HCT116 (cell line): ENCODE measurements at regions not wholly inside any gene's neighbourhood (a gene's known extent, or its start where the extent isn't known, plus 50 kb on each side); places are given as distances from the start of the nearest gene placed in this dataset.

Experiments used
- EZH2 ChIP-seq: fragments of 200-600 bp; sonication (generic); IDR thresholded peaks from 2 replicates; pipeline ENCODE4 v1.6.1; 2017; ENCODE audit warnings: antibody characterized with exemption, mixed run types
- EZH2phosphoT487 ChIP-seq: fragments of 200-600 bp; IDR thresholded peaks from 2 replicates; pipeline ENCODE4 v1.6.1; 2018; ENCODE audit warnings: antibody characterized with exemption, borderline replicate concordance
- POLR2A ChIP-seq: IDR thresholded peaks from 2 replicates; pipeline ENCODE4 v1.7.0; 2011; ENCODE audit warnings: borderline replicate concordance; ENCODE audit not compliant: insufficient read depth, insufficient read length; ENCODE audit errors: extremely low read depth
- POLR2AphosphoS5 ChIP-seq: IDR thresholded peaks from 2 replicates; pipeline ENCODE4 v1.6.1; 2011; ENCODE audit warnings: mild to moderate bottlenecking, low read depth, low read length, moderate library complexity
- SIN3A ChIP-seq: IDR thresholded peaks from 2 replicates; pipeline ENCODE4 v1.6.1; 2012; ENCODE audit warnings: low read depth
- YY1 ChIP-seq: IDR thresholded peaks from 2 replicates; pipeline ENCODE4 v1.6.1; 2011; ENCODE audit warnings: low read length, low read depth, moderate library complexity, mild to moderate bottlenecking; ENCODE audit not compliant: insufficient replicate concordance; ENCODE audit errors: extremely low read depth
- TF ChIP-seq, protein P1 (sequence below), 3 experiments: fragments of 200-600 bp in 1 of 3; sonication (generic) in 1 of 3; IDR thresholded peaks in 2 of 3; conservative IDR thresholded peaks in 1 of 3; 2 replicates each; pipeline ENCODE4 v1.5.1; 2012 to 2017; ENCODE audit warnings: low read depth in 2 of 3, low read length in 2 of 3, antibody characterized with exemption in 1 of 3, borderline replicate concordance in 1 of 3, control low read depth in 1 of 3, mild to moderate bottlenecking in 1 of 3, mixed read lengths in 1 of 3, mixed run types in 1 of 3, moderate library complexity in 1 of 3; ENCODE audit not compliant: insufficient read depth in 1 of 3
- TF ChIP-seq, protein P2 (sequence below): IDR thresholded peaks from 2 replicates; pipeline ENCODE4 v1.6.1; 2012
- TF ChIP-seq, protein P3 (sequence below): IDR thresholded peaks from 2 replicates; pipeline ENCODE4 v1.6.1; 2012; ENCODE audit warnings: low read depth

DNA sequence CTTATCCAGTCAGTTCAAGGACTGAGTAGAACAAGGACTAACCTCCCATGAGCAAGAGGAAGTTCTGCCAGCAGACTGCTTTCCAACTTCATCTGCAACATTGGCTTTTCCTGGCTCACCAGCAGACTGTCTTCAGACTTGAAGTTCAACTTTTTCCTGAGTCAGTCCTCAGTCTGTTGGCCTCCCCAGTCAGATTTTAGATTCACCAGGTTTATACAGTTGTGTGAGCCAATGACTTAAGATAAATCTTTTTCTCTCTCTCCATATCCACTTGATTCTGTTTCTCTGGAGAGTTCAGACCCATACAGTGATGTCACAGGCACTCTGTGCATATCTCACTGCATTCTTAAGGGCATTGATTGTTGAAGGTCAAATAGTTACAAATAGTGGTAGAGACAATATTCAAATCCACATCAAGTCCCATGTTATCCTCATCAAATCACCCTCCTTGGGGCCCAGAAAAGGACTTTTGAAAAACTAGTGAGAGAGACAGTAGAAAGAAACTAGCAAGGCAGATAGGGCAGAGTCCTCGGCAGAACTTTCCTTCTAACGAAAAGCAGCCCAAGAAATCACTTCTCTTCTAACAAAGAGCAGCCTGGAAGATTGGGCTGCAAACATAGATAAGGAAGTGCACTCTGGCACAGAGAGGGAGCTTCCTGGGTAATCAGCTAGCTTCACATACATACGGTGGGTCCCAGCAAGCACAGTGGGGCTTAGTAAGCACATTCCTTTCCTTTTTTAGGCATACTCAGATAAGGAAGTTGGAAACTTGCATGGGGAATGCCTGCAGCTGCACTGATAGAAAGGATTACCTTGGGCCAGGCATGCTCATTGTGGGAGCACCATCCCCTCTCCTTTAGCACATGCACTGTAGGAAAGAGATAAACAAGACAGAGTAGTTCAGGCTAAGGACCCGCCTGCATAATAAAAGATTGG, 132.3 kb upstream of the FAM20A start:
- TF ChIP-seq, protein P1, sequence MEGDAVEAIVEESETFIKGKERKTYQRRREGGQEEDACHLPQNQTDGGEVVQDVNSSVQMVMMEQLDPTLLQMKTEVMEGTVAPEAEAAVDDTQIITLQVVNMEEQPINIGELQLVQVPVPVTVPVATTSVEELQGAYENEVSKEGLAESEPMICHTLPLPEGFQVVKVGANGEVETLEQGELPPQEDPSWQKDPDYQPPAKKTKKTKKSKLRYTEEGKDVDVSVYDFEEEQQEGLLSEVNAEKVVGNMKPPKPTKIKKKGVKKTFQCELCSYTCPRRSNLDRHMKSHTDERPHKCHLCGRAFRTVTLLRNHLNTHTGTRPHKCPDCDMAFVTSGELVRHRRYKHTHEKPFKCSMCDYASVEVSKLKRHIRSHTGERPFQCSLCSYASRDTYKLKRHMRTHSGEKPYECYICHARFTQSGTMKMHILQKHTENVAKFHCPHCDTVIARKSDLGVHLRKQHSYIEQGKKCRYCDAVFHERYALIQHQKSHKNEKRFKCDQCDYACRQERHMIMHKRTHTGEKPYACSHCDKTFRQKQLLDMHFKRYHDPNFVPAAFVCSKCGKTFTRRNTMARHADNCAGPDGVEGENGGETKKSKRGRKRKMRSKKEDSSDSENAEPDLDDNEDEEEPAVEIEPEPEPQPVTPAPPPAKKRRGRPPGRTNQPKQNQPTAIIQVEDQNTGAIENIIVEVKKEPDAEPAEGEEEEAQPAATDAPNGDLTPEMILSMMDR (IDR thresholded peaks at IDR 0.05 in 2 of 3, conservative IDR thresholded peaks at IDR 0.05 in 1 of 3; ENCODE audit: borderline replicate concordance in 1 of 3, insufficient read depth in 1 of 3, low read depth in 2 of 3, low read length in 2 of 3), result no peak
- no peak for TF ChIP-seq YY1
- TF ChIP-seq, protein P2, sequence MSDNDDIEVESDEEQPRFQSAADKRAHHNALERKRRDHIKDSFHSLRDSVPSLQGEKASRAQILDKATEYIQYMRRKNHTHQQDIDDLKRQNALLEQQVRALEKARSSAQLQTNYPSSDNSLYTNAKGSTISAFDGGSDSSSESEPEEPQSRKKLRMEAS, result no peak
- TF ChIP-seq SIN3A, result no peak
- no peak for TF ChIP-seq POLR2AphosphoS5
- no peak for TF ChIP-seq EZH2
- no peak for TF ChIP-seq EZH2phosphoT487
- TF ChIP-seq, protein P3, sequence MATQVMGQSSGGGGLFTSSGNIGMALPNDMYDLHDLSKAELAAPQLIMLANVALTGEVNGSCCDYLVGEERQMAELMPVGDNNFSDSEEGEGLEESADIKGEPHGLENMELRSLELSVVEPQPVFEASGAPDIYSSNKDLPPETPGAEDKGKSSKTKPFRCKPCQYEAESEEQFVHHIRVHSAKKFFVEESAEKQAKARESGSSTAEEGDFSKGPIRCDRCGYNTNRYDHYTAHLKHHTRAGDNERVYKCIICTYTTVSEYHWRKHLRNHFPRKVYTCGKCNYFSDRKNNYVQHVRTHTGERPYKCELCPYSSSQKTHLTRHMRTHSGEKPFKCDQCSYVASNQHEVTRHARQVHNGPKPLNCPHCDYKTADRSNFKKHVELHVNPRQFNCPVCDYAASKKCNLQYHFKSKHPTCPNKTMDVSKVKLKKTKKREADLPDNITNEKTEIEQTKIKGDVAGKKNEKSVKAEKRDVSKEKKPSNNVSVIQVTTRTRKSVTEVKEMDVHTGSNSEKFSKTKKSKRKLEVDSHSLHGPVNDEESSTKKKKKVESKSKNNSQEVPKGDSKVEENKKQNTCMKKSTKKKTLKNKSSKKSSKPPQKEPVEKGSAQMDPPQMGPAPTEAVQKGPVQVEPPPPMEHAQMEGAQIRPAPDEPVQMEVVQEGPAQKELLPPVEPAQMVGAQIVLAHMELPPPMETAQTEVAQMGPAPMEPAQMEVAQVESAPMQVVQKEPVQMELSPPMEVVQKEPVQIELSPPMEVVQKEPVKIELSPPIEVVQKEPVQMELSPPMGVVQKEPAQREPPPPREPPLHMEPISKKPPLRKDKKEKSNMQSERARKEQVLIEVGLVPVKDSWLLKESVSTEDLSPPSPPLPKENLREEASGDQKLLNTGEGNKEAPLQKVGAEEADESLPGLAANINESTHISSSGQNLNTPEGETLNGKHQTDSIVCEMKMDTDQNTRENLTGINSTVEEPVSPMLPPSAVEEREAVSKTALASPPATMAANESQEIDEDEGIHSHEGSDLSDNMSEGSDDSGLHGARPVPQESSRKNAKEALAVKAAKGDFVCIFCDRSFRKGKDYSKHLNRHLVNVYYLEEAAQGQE, result no peak
- no peak for TF ChIP-seq POLR2A
